IPS DF 6.9 (cell line): ENCODE measurements at regions not wholly inside any gene's neighbourhood (a gene's known extent, or its start where the extent isn't known, plus 50 kb on each side); places are given as distances from the start of the nearest gene placed in this dataset.

Experiments
- DNase-seq: peaks from one replicate; pipeline ENCODE4 v3.0.0-alpha.2; 2013; ENCODE audit warnings: low read depth, low spot score
- H3K27ac ChIP-seq: one replicate; pipeline ENCODE4 v1.5.1; 2013; ENCODE audit warnings: low read length, control low read depth
- H3K27me3 ChIP-seq: 2 replicates; pipeline ENCODE4 v1.6.1; 2013; ENCODE audit warnings: mild to moderate bottlenecking, low read length; ENCODE audit not compliant: control insufficient read depth, insufficient read depth
- H3K36me3 ChIP-seq: 2 replicates; pipeline ENCODE4 v1.6.1; 2013; ENCODE audit warnings: low read length; ENCODE audit not compliant: control insufficient read depth, insufficient read depth
- H3K4me1 ChIP-seq: 2 replicates; pipeline ENCODE4 v1.6.1; 2013; ENCODE audit warnings: low read length; ENCODE audit not compliant: control insufficient read depth, insufficient read depth
- H3K4me3 ChIP-seq: 2 replicates; pipeline ENCODE4 v1.5.1; 2013; ENCODE audit warnings: mild to moderate bottlenecking, low read length
- H3K9me3 ChIP-seq: 2 replicates; pipeline ENCODE4 v1.6.1; 2013; ENCODE audit warnings: low read length, inconsistent platforms; ENCODE audit not compliant: control insufficient read depth, insufficient read depth
- WGBS: extraction: QIAGEN DNeasy Blood & Tissue Kit; methylation state at CpG from one replicate; pipeline ENCODE4 v1.1.7; 2013; ENCODE audit warnings: mixed read lengths, missing lambda C conversion rate; ENCODE audit not compliant: insufficient read length, insufficient coverage; 5-methylcytosine and 5-hydroxymethylcytosine counted together

- Histone ChIP-seq H3K4me1 (no peaks in the 10 kb centered on the region), H3K27ac (no peak overlapping the region), H3K9me3 (no peaks in the 10 kb centered on the region), H3K27me3 (no peaks in the 10 kb centered on the region), H3K36me3 (no peaks in the 10 kb centered on the region), H3K4me3 (no peak overlapping the region)
- WGBS, result no CpG with 5 or more reads among the region's 3 CpGs
- no peak for DNase-seq
These were observed 823.3 kb upstream of the NUDT12 start for GRCh38 chr5:104385906-104386305.

- no CpG with 5 or more reads among the region's 1 CpG for WGBS
- H3K27me3 ChIP-seq, result no peaks in the 10 kb centered on the region
- no peaks in the 10 kb centered on the region for H3K36me3 ChIP-seq
- H3K4me1 ChIP-seq, result no peaks in the 10 kb centered on the region
- H3K9me3 ChIP-seq, result no peaks in the 10 kb centered on the region
- no peak overlapping the region for H3K27ac ChIP-seq
- no peak overlapping the region for H3K4me3 ChIP-seq
- no peak for DNase-seq
These were observed 812.8 kb upstream of the NUDT12 start for GRCh38 chr5:104375345-104375744.

- no peaks in the 10 kb centered on the region for H3K4me1 ChIP-seq
- whole genome bisulfite sequencing, result no CpG with 5 or more reads among the region's 2 CpGs
- H3K36me3 ChIP-seq, result no peaks in the 10 kb centered on the region
- H3K27ac ChIP-seq, result no peak overlapping the region
- DNase-seq, result no peak
- no peaks in the 10 kb centered on the region for H3K27me3 ChIP-seq
- no peaks in the 10 kb centered on the region for H3K9me3 ChIP-seq
- no peak overlapping the region for H3K4me3 ChIP-seq
These were observed 810.2 kb upstream of the NUDT12 start for GRCh38 chr5:104372796-104373195.

- H3K36me3 ChIP-seq, result no peaks in the 10 kb centered on the region
- no CpG with 5 or more reads among the region's 10 CpGs for WGBS
- H3K4me3 ChIP-seq, result no peak overlapping the region
- no peaks in the 10 kb centered on the region for H3K4me1 ChIP-seq
- H3K27ac ChIP-seq, result no peak overlapping the region
- no peaks in the 10 kb centered on the region for H3K27me3 ChIP-seq
- DNase-seq, result no peak
- no peaks in the 10 kb centered on the region for H3K9me3 ChIP-seq
These were observed 809.8 kb upstream of the NUDT12 start for GRCh38 chr5:104372376-104372775.

GRCh38 chr5:104370523-104370922 lies 807.9 kb upstream of the NUDT12 start:
- no peaks in the 10 kb centered on the region for H3K27me3 ChIP-seq
- no peak overlapping the region for H3K4me3 ChIP-seq
- WGBS, result no CpG with 5 or more reads among the region's 1 CpG
- H3K36me3 ChIP-seq, result no peaks in the 10 kb centered on the region
- no peaks in the 10 kb centered on the region for H3K4me1 ChIP-seq
- H3K9me3 ChIP-seq, result no peaks in the 10 kb centered on the region
- DNase-seq, result no peak
- H3K27ac ChIP-seq, result no peak overlapping the region

- Histone ChIP-seq H3K27me3 (no peaks in the 10 kb centered on the region), H3K36me3 (no peaks in the 10 kb centered on the region), H3K4me1 (no peaks in the 10 kb centered on the region), H3K9me3 (no peaks in the 10 kb centered on the region), H3K4me3 (no peak overlapping the region), H3K27ac (no peak overlapping the region)
- no peak for DNase-seq
These were observed 805.4 kb upstream of the NUDT12 start for GRCh38 chr5:104367978-104368377.

- Histone ChIP-seq H3K27me3 (no peaks in the 10 kb centered on the region), H3K36me3 (no peaks in the 10 kb centered on the region), H3K4me1 (no peaks in the 10 kb centered on the region), H3K4me3 (no peak overlapping the region), H3K27ac (no peak overlapping the region), H3K9me3 (no peaks in the 10 kb centered on the region)
- no CpG with 5 or more reads among the region's 3 CpGs for WGBS
- DNase-seq, result no peak
These were observed 801.0 kb upstream of the NUDT12 start for GRCh38 chr5:104363567-104363966.

- no peak for DNase-seq
- WGBS, result no CpG with 5 or more reads among the region's 5 CpGs
These were observed 799.3 kb upstream of the NUDT12 start for GRCh38 chr5:104361932-104362331.

GRCh38 chr5:104355350-104355749 lies 792.8 kb upstream of the NUDT12 start:
- Histone ChIP-seq H3K4me3 (no peak overlapping the region), H3K9me3 (no peaks in the 10 kb centered on the region), H3K27ac (no peak overlapping the region), H3K27me3 (no peaks in the 10 kb centered on the region), H3K4me1 (no peaks in the 10 kb centered on the region; the same call in 1 of the 2 replicates), H3K36me3 (no peaks in the 10 kb centered on the region)
- no peak for DNase-seq
- no CpG with 5 or more reads among the region's 4 CpGs for WGBS

More at GRCh38 chr5:104361932-104362331, 799.3 kb upstream of the NUDT12 start:
- Histone ChIP-seq H3K27ac (no peak overlapping the region), H3K9me3 (no peaks in the 10 kb centered on the region), H3K27me3 (no peaks in the 10 kb centered on the region), H3K4me1 (no peaks in the 10 kb centered on the region), H3K4me3 (no peak overlapping the region), H3K36me3 (no peaks in the 10 kb centered on the region)

GRCh38 chr5:104353371-104353770 lies 790.8 kb upstream of the NUDT12 start:
- Histone ChIP-seq H3K27ac (no peak overlapping the region), H3K9me3 (no peaks in the 10 kb centered on the region), H3K4me1 (no peaks in the 10 kb centered on the region; the same call in 1 of the 2 replicates), H3K27me3 (no peaks in the 10 kb centered on the region), H3K4me3 (no peak overlapping the region), H3K36me3 (no peaks in the 10 kb centered on the region)
- no CpG with 5 or more reads among the region's 4 CpGs for WGBS
- no peak for DNase-seq

- no CpG with 5 or more reads among the region's 1 CpG for WGBS
- DNase-seq, result no peak
These were observed 790.4 kb upstream of the NUDT12 start for GRCh38 chr5:104352954-104353353.

More at GRCh38 chr5:104352954-104353353, 790.4 kb upstream of the NUDT12 start:
- Histone ChIP-seq H3K9me3 (no peaks in the 10 kb centered on the region), H3K27me3 (no peaks in the 10 kb centered on the region), H3K4me1 (no peaks in the 10 kb centered on the region; the same call in 1 of the 2 replicates), H3K27ac (no peak overlapping the region), H3K36me3 (no peaks in the 10 kb centered on the region), H3K4me3 (no peak overlapping the region)
